ENCODE measurements at regions not wholly inside any gene's neighbourhood (a gene's known extent, or its start where the extent isn't known, plus 50 kb on each side); places are given as distances from the start of the nearest gene placed in this dataset.

DNA sequence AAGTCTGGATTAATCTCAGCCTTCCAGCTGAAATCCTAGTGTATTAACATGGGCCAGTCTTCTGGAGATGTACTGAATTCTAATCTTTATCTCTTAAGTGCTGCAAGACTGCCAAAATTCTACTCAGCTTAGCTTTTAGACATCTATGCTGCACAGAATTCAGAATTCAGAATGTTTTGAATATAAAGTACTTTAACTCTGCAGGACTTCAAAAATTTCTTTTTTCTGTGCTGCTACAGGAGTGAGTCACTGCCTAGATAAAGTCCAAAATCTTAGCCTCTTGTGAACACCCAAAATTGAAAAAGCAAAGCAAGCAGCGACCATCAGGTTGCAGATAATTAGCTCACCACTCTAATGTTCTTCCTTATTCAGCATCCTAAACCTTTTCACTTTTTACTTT lies 1092.6 kb upstream of the PCDH10 start:
- H3K9ac ChIP-seq (ENCODE audit: low read length), result no peak overlapping the region
- H3K4me3 ChIP-seq (replicated peaks in 1 of 2; ENCODE audit: low read depth in 1 of 2, low read length in 2 of 2), result no peak overlapping the region
- no TSS peak for BruUV-seq (replicated peaks)
- ATAC-seq (no peak), DNase-seq (ENCODE audit: low read depth, low spot score) (no peak)
- POLR2A ChIA-PET, result no interaction called here
- no peak overlapping the region for H3K4me2 ChIP-seq (ENCODE audit: low read length)
- CTCF ChIA-PET, result no interaction called here
- H3K79me2 ChIP-seq (ENCODE audit: insufficient read depth, low read length), result no peaks in the 10 kb centered on the region
- RAD21 ChIA-PET (ENCODE audit: low non-redundant PET in 1 of 2, low total read pairs in 2 of 2, uncharacterized antibody in 2 of 2, unreplicated experiment in 2 of 2), result no interaction called here
- H3K9me3 ChIP-seq (ENCODE audit: control insufficient read depth in 1 of 2, insufficient read depth in 1 of 2, low read depth in 1 of 2, low read length in 2 of 2), result no peaks in the 10 kb centered on the region
- H3K9me2 ChIP-seq (ENCODE audit: insufficient read depth), result no peaks in the 10 kb centered on the region
- intact Hi-C loops (cut with micrococcal nuclease), result no loop called here
- no peak overlapping the region for H2AFZ ChIP-seq (ENCODE audit: low read depth, low read length, poor library complexity, severe bottlenecking)
- no peaks in the 10 kb centered on the region for H3K4me1 ChIP-seq (ENCODE audit: control insufficient read depth in 1 of 2, insufficient read depth in 2 of 2, low read length in 2 of 2)
- H3K36me3 ChIP-seq (ENCODE audit: control insufficient read depth in 1 of 2, insufficient read depth in 2 of 2, low read length in 2 of 2), result no peaks in the 10 kb centered on the region
- H3K27me3 ChIP-seq (ENCODE audit: insufficient read depth, low read length), result no peaks in the 10 kb centered on the region
- no peak overlapping the region for H3K27ac ChIP-seq (ENCODE audit: low read depth, low read length)
- H4K20me1 ChIP-seq (ENCODE audit: insufficient read depth), result no peaks in the 10 kb centered on the region
- no peak for TF ChIP-seq TCF7L2 (IDR thresholded peaks at IDR 0.05; ENCODE audit: borderline replicate concordance, extremely low read depth, insufficient read depth, insufficient read length)
- TF ChIP-seq CEBPB (IDR thresholded peaks at IDR 0.05; ENCODE audit: low read depth), result no peak
- TF ChIP-seq, protein P1, sequence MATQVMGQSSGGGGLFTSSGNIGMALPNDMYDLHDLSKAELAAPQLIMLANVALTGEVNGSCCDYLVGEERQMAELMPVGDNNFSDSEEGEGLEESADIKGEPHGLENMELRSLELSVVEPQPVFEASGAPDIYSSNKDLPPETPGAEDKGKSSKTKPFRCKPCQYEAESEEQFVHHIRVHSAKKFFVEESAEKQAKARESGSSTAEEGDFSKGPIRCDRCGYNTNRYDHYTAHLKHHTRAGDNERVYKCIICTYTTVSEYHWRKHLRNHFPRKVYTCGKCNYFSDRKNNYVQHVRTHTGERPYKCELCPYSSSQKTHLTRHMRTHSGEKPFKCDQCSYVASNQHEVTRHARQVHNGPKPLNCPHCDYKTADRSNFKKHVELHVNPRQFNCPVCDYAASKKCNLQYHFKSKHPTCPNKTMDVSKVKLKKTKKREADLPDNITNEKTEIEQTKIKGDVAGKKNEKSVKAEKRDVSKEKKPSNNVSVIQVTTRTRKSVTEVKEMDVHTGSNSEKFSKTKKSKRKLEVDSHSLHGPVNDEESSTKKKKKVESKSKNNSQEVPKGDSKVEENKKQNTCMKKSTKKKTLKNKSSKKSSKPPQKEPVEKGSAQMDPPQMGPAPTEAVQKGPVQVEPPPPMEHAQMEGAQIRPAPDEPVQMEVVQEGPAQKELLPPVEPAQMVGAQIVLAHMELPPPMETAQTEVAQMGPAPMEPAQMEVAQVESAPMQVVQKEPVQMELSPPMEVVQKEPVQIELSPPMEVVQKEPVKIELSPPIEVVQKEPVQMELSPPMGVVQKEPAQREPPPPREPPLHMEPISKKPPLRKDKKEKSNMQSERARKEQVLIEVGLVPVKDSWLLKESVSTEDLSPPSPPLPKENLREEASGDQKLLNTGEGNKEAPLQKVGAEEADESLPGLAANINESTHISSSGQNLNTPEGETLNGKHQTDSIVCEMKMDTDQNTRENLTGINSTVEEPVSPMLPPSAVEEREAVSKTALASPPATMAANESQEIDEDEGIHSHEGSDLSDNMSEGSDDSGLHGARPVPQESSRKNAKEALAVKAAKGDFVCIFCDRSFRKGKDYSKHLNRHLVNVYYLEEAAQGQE (IDR thresholded peaks at IDR 0.05; ENCODE audit: low read depth), result no peak
- TF ChIP-seq SP1 (IDR thresholded peaks at IDR 0.05; ENCODE audit: low read depth), result no peak
- TF ChIP-seq EGR1 (IDR thresholded peaks at IDR 0.05; ENCODE audit: low read depth), result no peak
- no peak for TF ChIP-seq JUND (IDR thresholded peaks at IDR 0.05)
- no peak for TF ChIP-seq SRF (IDR thresholded peaks at IDR 0.05; ENCODE audit: low read depth)
- TF ChIP-seq FOSL1 (IDR thresholded peaks at IDR 0.05; ENCODE audit: low read depth), result no peak

DNA sequence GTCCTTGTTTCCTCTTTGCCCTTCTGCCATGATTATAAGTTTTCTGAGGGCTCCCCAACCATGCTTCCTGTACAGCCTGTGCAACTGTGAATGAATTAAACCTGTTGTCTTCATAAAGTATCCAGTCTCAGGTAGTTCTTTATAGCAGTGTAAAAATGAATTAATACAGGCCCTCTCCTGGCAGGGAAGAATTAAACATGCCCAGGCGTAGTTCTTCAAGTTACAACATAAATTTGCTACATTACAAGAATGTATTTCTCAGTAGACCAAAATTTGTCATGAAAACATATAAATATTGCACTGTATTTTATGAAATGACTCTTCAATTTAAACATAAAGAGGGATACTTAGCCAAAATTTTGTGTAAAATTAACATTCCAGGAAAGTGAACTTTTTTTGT lies 1089.9 kb upstream of the PCDH10 start:
- ATAC-seq (no peak), DNase-seq (ENCODE audit: low read depth, low spot score) (no peak)
- TF ChIP-seq ELF1 (IDR thresholded peaks at IDR 0.05; ENCODE audit: borderline replicate concordance, low read depth) (no peak), POLR2AphosphoS5 (IDR thresholded peaks at IDR 0.05; ENCODE audit: low read depth, low read length) (no peak), CEBPB (IDR thresholded peaks at IDR 0.05; ENCODE audit: low read depth) (no peak), TCF7L2 (IDR thresholded peaks at IDR 0.05; ENCODE audit: borderline replicate concordance, extremely low read depth, insufficient read depth, insufficient read length) (no peak), SRF (IDR thresholded peaks at IDR 0.05; ENCODE audit: low read depth) (no peak), SP1 (IDR thresholded peaks at IDR 0.05; ENCODE audit: low read depth) (no peak), JUND (IDR thresholded peaks at IDR 0.05) (no peak), SIN3A (IDR thresholded peaks at IDR 0.05; ENCODE audit: low read depth) (no peak)
- TF ChIP-seq, protein P2, sequence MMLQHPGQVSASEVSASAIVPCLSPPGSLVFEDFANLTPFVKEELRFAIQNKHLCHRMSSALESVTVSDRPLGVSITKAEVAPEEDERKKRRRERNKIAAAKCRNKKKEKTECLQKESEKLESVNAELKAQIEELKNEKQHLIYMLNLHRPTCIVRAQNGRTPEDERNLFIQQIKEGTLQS (IDR thresholded peaks at IDR 0.05), result no peak
- no peak overlapping the region for H3K4me3 ChIP-seq (replicated peaks in 1 of 2; ENCODE audit: low read depth in 1 of 2, low read length in 2 of 2)
- H3K9me2 ChIP-seq (ENCODE audit: insufficient read depth), result no peaks in the 10 kb centered on the region
- no peaks in the 10 kb centered on the region for H3K9me3 ChIP-seq (ENCODE audit: control insufficient read depth in 1 of 2, insufficient read depth in 1 of 2, low read depth in 1 of 2, low read length in 2 of 2)
- CTCF ChIA-PET, result no interaction called here
- POLR2A ChIA-PET, result no interaction called here
- H3K9ac ChIP-seq (ENCODE audit: low read length), result no peak overlapping the region
- no peak overlapping the region for H2AFZ ChIP-seq (ENCODE audit: low read depth, low read length, poor library complexity, severe bottlenecking)
- RAD21 ChIA-PET (ENCODE audit: low non-redundant PET in 1 of 2, low total read pairs in 2 of 2, uncharacterized antibody in 2 of 2, unreplicated experiment in 2 of 2), result no interaction called here
- no peaks in the 10 kb centered on the region for H4K20me1 ChIP-seq (ENCODE audit: insufficient read depth)
- no peaks in the 10 kb centered on the region for H3K4me1 ChIP-seq (ENCODE audit: control insufficient read depth in 1 of 2, insufficient read depth in 2 of 2, low read length in 2 of 2)
- no peak overlapping the region for H3K27ac ChIP-seq (ENCODE audit: low read depth, low read length)
- H3K36me3 ChIP-seq (ENCODE audit: control insufficient read depth in 1 of 2, insufficient read depth in 2 of 2, low read length in 2 of 2), result no peaks in the 10 kb centered on the region
- no peaks in the 10 kb centered on the region for H3K27me3 ChIP-seq (ENCODE audit: insufficient read depth, low read length)
- intact Hi-C loops (cut with micrococcal nuclease), result no loop called here
- BruUV-seq (replicated peaks), result no TSS peak
- H3K4me2 ChIP-seq (ENCODE audit: low read length), result no peak overlapping the region
- H3K79me2 ChIP-seq (ENCODE audit: insufficient read depth, low read length), result no peaks in the 10 kb centered on the region
